OCI-LY1 (cell line): ENCODE measurements at regions not wholly inside any gene's neighbourhood (a gene's known extent, or its start where the extent isn't known, plus 50 kb on each side); places are given as distances from the start of the nearest gene placed in this dataset.

Source experiments
- H2AFZ ChIP-seq: fragments of 200-600 bp; sonication (generic), shearing (Covaris generic); 2 replicates; pipeline ENCODE4 v1.6.0; 2014; ENCODE audit warnings: antibody characterized with exemption, mild to moderate bottlenecking, low read length
- H3F3A ChIP-seq: fragments of 200-600 bp; sonication (generic), shearing (Covaris generic); 2 replicates; pipeline ENCODE4 v1.6.0; 2014; ENCODE audit warnings: mild to moderate bottlenecking, antibody characterized with exemption, low read length, moderate library complexity; ENCODE audit not compliant: insufficient read depth
- H3K27ac ChIP-seq: fragments of 200-600 bp; sonication (generic); 2 replicates; pipeline ENCODE4 v1.5.1; 2014; ENCODE audit warnings: low read length, mixed run types, mild to moderate bottlenecking, low read depth; ENCODE audit not compliant: poor library complexity, severe bottlenecking
- H3K27me3 ChIP-seq: fragments of 200-600 bp; sonication (generic); 2 replicates; pipeline ENCODE4 v1.6.0; 2014; ENCODE audit warnings: antibody characterized with exemption, mild to moderate bottlenecking, low read length, moderate library complexity; ENCODE audit not compliant: insufficient read depth
- H3K36me3 ChIP-seq: fragments of 200-600 bp; sonication (generic); 2 replicates; pipeline ENCODE4 v1.6.1; 2014; ENCODE audit warnings: mild to moderate bottlenecking, antibody characterized with exemption, low read length, moderate library complexity, mixed read lengths; ENCODE audit not compliant: insufficient read depth
- H3K4me1 ChIP-seq: fragments of 200-600 bp; sonication (generic); 2 replicates; pipeline ENCODE4 v1.5.1; 2014; ENCODE audit warnings: mild to moderate bottlenecking, low read length, moderate library complexity; ENCODE audit not compliant: insufficient read depth, severe bottlenecking
- H3K4me2 ChIP-seq: fragments of 200-600 bp; sonication (generic), shearing (Covaris generic); 2 replicates; pipeline ENCODE4 v1.6.1; 2014; ENCODE audit warnings: low read length
- H3K4me3 ChIP-seq: fragments of 200-600 bp; sonication (generic); 2 replicates; pipeline ENCODE4 v1.5.1; 2014; ENCODE audit warnings: low read length, low read depth, mild to moderate bottlenecking, mixed read lengths; ENCODE audit not compliant: poor library complexity, severe bottlenecking
- H3K79me2 ChIP-seq: fragments of 200-600 bp; shearing (Covaris generic); 2 replicates; pipeline ENCODE4 v1.6.1; 2016; ENCODE audit warnings: mixed run types, low read length, mixed read lengths; ENCODE audit not compliant: insufficient read depth
- H3K9ac ChIP-seq: fragments of 200-600 bp; sonication (generic), shearing (Covaris generic); 2 replicates; pipeline ENCODE4 v1.6.1; 2014; ENCODE audit warnings: mild to moderate bottlenecking, low read length, mixed read lengths
- H3K9me2 ChIP-seq: fragments of 200-600 bp; sonication (generic), shearing (Covaris generic); 2 replicates; pipeline ENCODE4 v1.6.1; 2014; ENCODE audit warnings: low read depth, mild to moderate bottlenecking, low read length, mixed read lengths
- H3K9me3 ChIP-seq: fragments of 200-600 bp; shearing (Covaris generic); 2 replicates; pipeline ENCODE4 v1.6.1; 2014; ENCODE audit warnings: low read length, mixed read lengths
- H4K20me1 ChIP-seq: fragments of 200-600 bp; sonication (generic), shearing (Covaris generic); 2 replicates; pipeline ENCODE4 v1.6.0; 2016; ENCODE audit warnings: mild to moderate bottlenecking, low read length; ENCODE audit not compliant: insufficient read depth
- CTCF ChIP-seq: fragments of 200-600 bp; sonication (generic), shearing (Covaris generic); IDR thresholded peaks from 2 replicates; pipeline ENCODE4 v1.5.1; 2017; ENCODE audit warnings: mild to moderate bottlenecking, antibody characterized with exemption, low read length, moderate library complexity, mixed read lengths
- EZH2 ChIP-seq: fragments of 200-600 bp; sonication (generic), shearing (Covaris generic); IDR thresholded peaks from 2 replicates; pipeline ENCODE4 v1.8.0; 2017; ENCODE audit warnings: borderline replicate concordance, mixed run types, mild to moderate bottlenecking, antibody characterized with exemption, low read length, moderate library complexity, mixed read lengths

- no peaks in the 10 kb centered on the region for H3K9me2 ChIP-seq
- no peaks in the 10 kb centered on the region for H4K20me1 ChIP-seq
- TF ChIP-seq CTCF (no peak), EZH2 (no peak)
- no peak overlapping the region for H3K4me3 ChIP-seq
- H3K4me1 ChIP-seq = no peaks in the 10 kb centered on the region
- H3K79me2 ChIP-seq = no peaks in the 10 kb centered on the region
- H3K4me2 ChIP-seq = no peak overlapping the region
- H3K36me3 ChIP-seq = no peaks in the 10 kb centered on the region
- H3K27ac ChIP-seq = no peak overlapping the region
- H3F3A ChIP-seq = no peaks in the 10 kb centered on the region
- H3K27me3 ChIP-seq = no peaks in the 10 kb centered on the region
- no peak overlapping the region for H3K9ac ChIP-seq
- no peaks in the 10 kb centered on the region for H3K9me3 ChIP-seq
- H2AFZ ChIP-seq = no peak overlapping the region
Measured at GRCh38 chr12:74741112-74741511, 203.5 kb downstream of the ATXN7L3B start.

- Histone ChIP-seq H2AFZ (no peak overlapping the region), H3K36me3 (no peaks in the 10 kb centered on the region), H3K4me1 (no peaks in the 10 kb centered on the region), H3K27me3 (no peaks in the 10 kb centered on the region), H3K9me2 (no peaks in the 10 kb centered on the region), H3K9ac (no peak overlapping the region), H3K27ac (no peak overlapping the region), H3K4me2 (no peak overlapping the region), H3K79me2 (no peaks in the 10 kb centered on the region), H3K9me3 (no peaks in the 10 kb centered on the region), H3K4me3 (no peak overlapping the region), H3F3A (no peaks in the 10 kb centered on the region), H4K20me1 (no peaks in the 10 kb centered on the region)
- TF ChIP-seq CTCF (no peak), EZH2 (no peak)
Measured at GRCh38 chr12:74747305-74747704, 209.7 kb downstream of the ATXN7L3B start.

GRCh38 chr12:74751441-74751840 lies 213.8 kb downstream of the ATXN7L3B start:
- TF ChIP-seq CTCF (no peak), EZH2 (no peak)
- Histone ChIP-seq H3K4me3 (no peak overlapping the region), H2AFZ (no peak overlapping the region), H3K4me2 (no peak overlapping the region), H3K9me3 (no peaks in the 10 kb centered on the region), H3K27ac (no peak overlapping the region), H3K79me2 (no peaks in the 10 kb centered on the region), H3K36me3 (no peaks in the 10 kb centered on the region), H3K9me2 (no peaks in the 10 kb centered on the region), H3K27me3 (no peaks in the 10 kb centered on the region), H3K9ac (no peak overlapping the region), H4K20me1 (no peaks in the 10 kb centered on the region), H3F3A (no peaks in the 10 kb centered on the region), H3K4me1 (no peaks in the 10 kb centered on the region)
